ENCODE measurements at regions not wholly inside any gene's neighbourhood (a gene's known extent, or its start where the extent isn't known, plus 50 kb on each side); places are given as distances from the start of the nearest gene placed in this dataset.

GRCh38 chr5:159605585-159605984 lies 275.3 kb upstream of the IL12B start:
- no peak for DNase-seq (ENCODE audit: low spot score)
- TF ChIP-seq CTCF (IDR thresholded peaks at IDR 0.05), result no peak
- no peak for ATAC-seq (ENCODE audit: low FRiP score)

- TF ChIP-seq CTCF (IDR thresholded peaks at IDR 0.05), result no peak
- ATAC-seq (ENCODE audit: low FRiP score) (no peak), DNase-seq (ENCODE audit: low spot score) (no peak)
These were observed 279.1 kb upstream of the IL12B start for GRCh38 chr5:159609359-159609758.

- DNase-seq (ENCODE audit: low spot score) (no peak), ATAC-seq (ENCODE audit: low FRiP score) (no peak)
- TF ChIP-seq CTCF (IDR thresholded peaks at IDR 0.05), result no peak
These were observed 280.8 kb upstream of the IL12B start for GRCh38 chr5:159610966-159611579.

- TF ChIP-seq CTCF (IDR thresholded peaks at IDR 0.05), result no peak
- no peak for DNase-seq (ENCODE audit: low spot score)
- no peak for ATAC-seq (ENCODE audit: low FRiP score)
These were observed 286.7 kb upstream of the IL12B start for GRCh38 chr5:159616952-159617351.

GRCh38 chr5:159619826-159620225 lies 289.5 kb upstream of the IL12B start:
- no peak for TF ChIP-seq CTCF (IDR thresholded peaks at IDR 0.05)
- no peak for ATAC-seq (ENCODE audit: low FRiP score)
- DNase-seq (ENCODE audit: low spot score), result no peak

GRCh38 chr5:159620853-159621540 lies 290.7 kb upstream of the IL12B start:
- no peak for TF ChIP-seq CTCF (IDR thresholded peaks at IDR 0.05)
- DNase-seq (ENCODE audit: low spot score) (no peak), ATAC-seq (ENCODE audit: low FRiP score) (no peak)

GRCh38 chr5:159628703-159629102 lies 287.6 kb upstream of the ADRA1B start:
- DNase-seq (ENCODE audit: low spot score) (no peak), ATAC-seq (ENCODE audit: low FRiP score) (no peak)
- TF ChIP-seq CTCF (IDR thresholded peaks at IDR 0.05), result no peak
